Activated CD8-positive, alpha-beta T cell treated with anti-CD3 and anti-CD28 coated beads, Interleukin-2, amount 10 ng/mL, durations not matched to agents 7 days and 5 days (primary cell): ENCODE measurements at regions not wholly inside any gene's neighbourhood (a gene's known extent, or its start where the extent isn't known, plus 50 kb on each side); places are given as distances from the start of the nearest gene placed in this dataset.
"Not testable (repeated sequence)": the region's sequence is repeated elsewhere in the genome, so short reads cannot be mapped to it uniquely, and the experiment has no call there.

ENCODE experiments used
- ATAC-seq: fragments of 150-1000 bp; cut with Tn5 transposase; one replicate; pipeline ENCODE4 v1.10.0; 2021; ENCODE audit warnings: moderate library complexity
- CTCF ChIA-PET: fragments of 350-600 bp; sonication (Branson Sonifier 250); formaldehyde crosslinking; loops from one replicate; lab custom pipeline; 2021; ENCODE audit warnings: antibody characterized with exemption; lab: Charles Lee
- POLR2A ChIA-PET: fragments of 350-600 bp; sonication (Branson Sonifier 250); formaldehyde crosslinking; loops from one replicate; lab custom pipeline; 2021; ENCODE audit warnings: antibody characterized with exemption; lab: Charles Lee
- DNase-seq: peaks from one replicate; pipeline ENCODE4 v3.0.0-alpha.2; 2020
- H3K27ac Mint-ChIP-seq: one replicate; pipeline ENCODE4 v1.8.0; 2021; ENCODE audit warnings: mild to moderate bottlenecking, mixed read lengths
- H3K27me3 Mint-ChIP-seq: one replicate; pipeline ENCODE4 v1.8.0; 2021; ENCODE audit warnings: low read depth, mixed read lengths
- H3K36me3 Mint-ChIP-seq: one replicate; pipeline ENCODE4 v1.8.0; 2021; ENCODE audit warnings: low read depth, mixed read lengths
- H3K4me1 Mint-ChIP-seq: one replicate; pipeline ENCODE4 v1.8.0; 2021; ENCODE audit warnings: low read depth, mixed read lengths
- H3K4me3 Mint-ChIP-seq: one replicate; pipeline ENCODE4 v1.8.0; 2021; ENCODE audit warnings: mild to moderate bottlenecking, mixed read lengths
- H3K9me3 Mint-ChIP-seq: one replicate; pipeline ENCODE4 v1.8.0; 2022; ENCODE audit warnings: mixed read lengths; ENCODE audit not compliant: insufficient read depth

- Mint-ChIP-seq H3K4me1 (peaks cover 7% of the 10 kb centered on the region), H3K27ac (no peak overlapping the region), H3K27me3 (peaks cover 20% of the 10 kb centered on the region), H3K4me3 (peak overlapping the region; percentile 13), H3K9me3 (no peaks in the 10 kb centered on the region), H3K36me3 (no peaks in the 10 kb centered on the region)
- ChIA-PET CTCF (interaction anchor here (1.0 to 11.4 kb wide), 7 partner anchors 12 to 345 kb away, joined by 3 to 226 read pairs (median 19); no protein-coding TSS in a partner anchor), POLR2A (no interaction called here)
- ATAC-seq (peak; percentile 62), DNase-seq (peak; percentile 41)
Observed at GRCh38 chr9:33719581-33720374, 75.6 kb upstream of the PRSS3 start.

GRCh38 chr9:33721674-33722358, 73.5 kb upstream of the PRSS3 start:
- Mint-ChIP-seq H3K36me3 (no peaks in the 10 kb centered on the region), H3K4me3 (no peak overlapping the region), H3K4me1 (peaks cover 7% of the 10 kb centered on the region), H3K9me3 (no peaks in the 10 kb centered on the region), H3K27me3 (peaks cover 31% of the 10 kb centered on the region), H3K27ac (no peak overlapping the region)
- DNase-seq (peak; percentile 90), ATAC-seq (peak; percentile 84)
- POLR2A ChIA-PET = interaction anchor here (1.0 kb wide), 1 partner anchor 98 kb away, joined by 3 read pairs; no protein-coding TSS in a partner anchor
- CTCF ChIA-PET = interaction anchor here (0.7 to 11.4 kb wide), 18 partner anchors 9 to 350 kb away, joined by 3 to 226 read pairs (median 5); no protein-coding TSS in a partner anchor

- Mint-ChIP-seq H3K27me3 (peaks cover 33% of the 10 kb centered on the region), H3K36me3 (no peaks in the 10 kb centered on the region), H3K27ac (no peak overlapping the region), H3K4me1 (peaks cover 7% of the 10 kb centered on the region), H3K4me3 (no peak overlapping the region), H3K9me3 (no peaks in the 10 kb centered on the region)
- ChIA-PET CTCF (interaction anchor here (0.6 to 11.4 kb wide), 13 partner anchors 10 to 114 kb away, joined by 3 to 226 read pairs (median 5); no protein-coding TSS in a partner anchor), POLR2A (no interaction called here)
- ATAC-seq (no peak), DNase-seq (no peak)
Observed at GRCh38 chr9:33722359-33722675, 73.0 kb upstream of the PRSS3 start.

GRCh38 chr9:33728613-33729012, 66.7 kb upstream of the PRSS3 start:
- H3K4me1 Mint-ChIP-seq = no peaks in the 10 kb centered on the region
- H3K27me3 Mint-ChIP-seq = peaks cover 40% of the 10 kb centered on the region
- H3K9me3 Mint-ChIP-seq = no peaks in the 10 kb centered on the region
- no peak overlapping the region for H3K27ac Mint-ChIP-seq
- H3K36me3 Mint-ChIP-seq = no peaks in the 10 kb centered on the region
- DNase-seq (no peak), ATAC-seq (no peak)
- POLR2A ChIA-PET = no interaction called here
- CTCF ChIA-PET = interaction anchor here (0.6 to 1.7 kb wide), 5 partner anchors 9 to 112 kb away, joined by 3 to 14 read pairs (median 5); no protein-coding TSS in a partner anchor
- H3K4me3 Mint-ChIP-seq = no peak overlapping the region

GRCh38 chr9:33731142-33731541, 64.2 kb upstream of the PRSS3 start:
- DNase-seq = no peak
- H3K4me1 Mint-ChIP-seq = no peaks in the 10 kb centered on the region
- no peak overlapping the region for H3K27ac Mint-ChIP-seq
- no peak for ATAC-seq
- peaks cover 32% of the 10 kb centered on the region for H3K27me3 Mint-ChIP-seq
- no peaks in the 10 kb centered on the region for H3K36me3 Mint-ChIP-seq
- no peak overlapping the region for H3K4me3 Mint-ChIP-seq
- CTCF ChIA-PET = interaction anchor here (2.7 kb wide), 1 partner anchor 107 kb away, joined by 11 read pairs; no protein-coding TSS in a partner anchor
- H3K9me3 Mint-ChIP-seq = no peaks in the 10 kb centered on the region
- POLR2A ChIA-PET = no interaction called here

- ATAC-seq (no peak), DNase-seq (no peak)
- ChIA-PET CTCF (interaction anchor here (1.4 to 2.7 kb wide), 2 partner anchors 47 to 108 kb away, joined by 5 to 11 read pairs; no protein-coding TSS in a partner anchor), POLR2A (no interaction called here)
- Mint-ChIP-seq H3K4me3 (no peak overlapping the region), H3K27ac (no peak overlapping the region), H3K27me3 (peaks cover 31% of the 10 kb centered on the region), H3K36me3 (no peaks in the 10 kb centered on the region), H3K9me3 (no peaks in the 10 kb centered on the region), H3K4me1 (no peaks in the 10 kb centered on the region)
Observed at GRCh38 chr9:33731625-33732024, 63.7 kb upstream of the PRSS3 start.

- DNase-seq, H3K4me1 Mint-ChIP-seq, H3K36me3 Mint-ChIP-seq, ATAC-seq, H3K9me3 Mint-ChIP-seq, H3K4me3 Mint-ChIP-seq, POLR2A ChIA-PET, H3K27ac Mint-ChIP-seq: not testable (repeated sequence)
- CTCF ChIA-PET = interaction anchor here (2.1 kb wide), 1 partner anchor 45 kb away, joined by 7 read pairs; no protein-coding TSS in a partner anchor
- peaks cover 34% of the 10 kb centered on the region for H3K27me3 Mint-ChIP-seq
Observed at GRCh38 chr9:33734247-33734940, 61.0 kb upstream of the PRSS3 start.

GRCh38 chr9:33734941-33735835, 60.2 kb upstream of the PRSS3 start:
- H3K36me3 Mint-ChIP-seq, H3K4me3 Mint-ChIP-seq, POLR2A ChIA-PET, H3K4me1 Mint-ChIP-seq, H3K27ac Mint-ChIP-seq, DNase-seq, H3K9me3 Mint-ChIP-seq, ATAC-seq: not testable (repeated sequence)
- CTCF ChIA-PET = interaction anchor here (1.0 to 3.2 kb wide), 3 partner anchors 13 to 111 kb away, joined by 3 to 19 read pairs (median 7); no protein-coding TSS in a partner anchor
- peaks cover 33% of the 10 kb centered on the region for H3K27me3 Mint-ChIP-seq

- CTCF ChIA-PET = interaction anchor here (0.7 to 3.5 kb wide), 21 partner anchors 9 to 388 kb away, joined by 3 to 69 read pairs (median 4); partner anchors contain the start of gene DCAF12
- ATAC-seq (peak; percentile 60), DNase-seq (peak; percentile 56)
- Mint-ChIP-seq H3K9me3 (no peaks in the 10 kb centered on the region), H3K27me3 (peaks cover 30% of the 10 kb centered on the region), H3K4me3 (no peak overlapping the region), H3K4me1 (no peaks in the 10 kb centered on the region), H3K27ac (no peak overlapping the region), H3K36me3 (no peaks in the 10 kb centered on the region)
- POLR2A ChIA-PET = no interaction called here
Observed at GRCh38 chr9:33737811-33738606, 57.4 kb upstream of the PRSS3 start.

GRCh38 chr9:33739398-33739797, 56.0 kb upstream of the PRSS3 start:
- POLR2A ChIA-PET = no interaction called here
- no peaks in the 10 kb centered on the region for H3K36me3 Mint-ChIP-seq
- no peaks in the 10 kb centered on the region for H3K4me1 Mint-ChIP-seq
- DNase-seq (no peak), ATAC-seq (no peak)
- H3K4me3 Mint-ChIP-seq = no peak overlapping the region
- CTCF ChIA-PET = interaction anchor here (0.9 to 3.5 kb wide), 5 partner anchors 9 to 115 kb away, joined by 3 to 69 read pairs (median 5); no protein-coding TSS in a partner anchor
- H3K27me3 Mint-ChIP-seq = peaks cover 39% of the 10 kb centered on the region
- no peak overlapping the region for H3K27ac Mint-ChIP-seq
- no peaks in the 10 kb centered on the region for H3K9me3 Mint-ChIP-seq
